NCI-H1092 (cell line): ENCODE measurements at regions not wholly inside any gene's neighbourhood (a gene's known extent, or its start where the extent isn't known, plus 50 kb on each side); places are given as distances from the start of the nearest gene placed in this dataset.
"Not testable (repeated sequence)": the region's sequence is repeated elsewhere in the genome, so short reads cannot be mapped to it uniquely, and the experiment has no call there.

ENCODE experiments used
- DNase-seq: peaks from one replicate; lab custom pipeline; 2025; lab: John Stamatoyannopoulos, UW

- DNase-seq, result not testable (repeated sequence)
Observed at GRCh38 chr14:89660625-89661233, 243.7 kb upstream of the FOXN3 start.

GRCh38 chr14:89660166-89660565, 243.1 kb upstream of the FOXN3 start:
- DNase-seq, result no peak

DNA sequence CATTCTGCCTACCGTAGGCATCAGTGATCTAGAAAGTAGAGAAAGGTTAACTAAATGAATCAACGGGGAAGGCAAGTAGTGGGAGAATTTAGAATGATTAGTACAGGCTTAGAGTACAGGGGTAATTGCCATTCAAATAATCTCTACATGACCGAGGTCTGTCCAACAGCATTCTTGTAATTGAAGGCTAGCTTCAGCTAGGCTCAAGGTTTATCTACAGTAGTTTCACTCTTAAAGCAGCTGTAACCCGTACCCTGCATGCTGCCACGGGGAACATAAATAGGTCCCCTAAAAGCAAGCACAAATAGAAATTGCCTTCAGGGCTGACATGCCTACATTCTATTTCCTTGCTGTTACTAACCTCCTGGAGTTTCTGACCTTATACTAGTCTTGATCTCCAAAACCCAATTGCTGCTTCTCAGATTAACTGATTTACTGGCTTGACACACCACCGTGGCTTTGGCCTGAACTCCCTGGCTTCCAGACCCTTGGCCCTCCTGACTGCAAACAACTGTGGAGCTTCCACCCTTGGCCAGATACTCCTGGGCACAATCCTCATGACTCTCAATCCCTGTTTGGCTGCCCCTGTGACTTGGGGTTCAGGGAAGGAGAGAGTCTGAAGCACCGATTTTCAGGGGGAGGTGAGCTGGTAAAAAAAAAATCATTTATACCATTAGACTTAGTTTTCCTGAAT, 242.1 kb upstream of the FOXN3 start:
- no peak for DNase-seq

DNA sequence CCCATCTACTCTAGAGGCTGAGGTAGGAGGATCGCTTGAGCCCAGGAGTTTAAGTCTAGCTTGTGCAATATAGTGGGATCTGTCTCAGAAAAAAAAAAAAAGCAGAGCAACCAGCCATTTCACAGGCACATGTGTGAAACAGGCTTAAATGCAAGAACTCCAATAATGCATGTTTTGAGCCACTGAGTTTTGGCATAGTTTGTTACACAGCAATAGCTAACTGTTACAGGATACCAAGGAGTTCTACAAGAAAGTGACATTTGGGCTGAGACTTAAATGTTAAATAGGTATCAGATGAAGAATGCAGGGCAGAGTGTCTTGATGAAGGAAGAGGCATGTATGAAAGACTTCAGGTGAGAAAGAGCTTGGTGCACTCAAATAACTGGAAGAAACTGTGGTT, 240.0 kb upstream of the FOXN3 start:
- no peak for DNase-seq

GRCh38 chr14:89654998-89655397, 238.0 kb upstream of the FOXN3 start:
- peak; percentile 17 for DNase-seq

DNA sequence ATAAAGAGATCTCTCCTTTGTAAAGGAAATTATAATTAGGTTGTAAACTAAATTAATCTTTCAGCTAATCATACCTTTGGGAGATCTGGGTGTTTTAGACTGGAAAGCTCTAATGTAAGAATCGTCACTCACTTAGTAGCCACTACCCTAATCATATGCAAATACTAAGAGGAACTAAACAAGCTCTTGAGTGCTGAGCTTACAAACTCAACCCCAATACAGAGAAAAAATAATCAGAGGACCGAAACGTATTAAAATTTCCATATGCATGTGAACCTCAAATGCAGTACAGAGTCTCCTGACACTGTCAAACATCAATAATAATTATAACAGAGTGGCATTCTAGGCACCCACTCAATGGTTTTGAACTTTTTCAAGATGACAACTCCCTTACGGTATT, 235.3 kb upstream of the FOXN3 start:
- DNase-seq, result no peak

DNA sequence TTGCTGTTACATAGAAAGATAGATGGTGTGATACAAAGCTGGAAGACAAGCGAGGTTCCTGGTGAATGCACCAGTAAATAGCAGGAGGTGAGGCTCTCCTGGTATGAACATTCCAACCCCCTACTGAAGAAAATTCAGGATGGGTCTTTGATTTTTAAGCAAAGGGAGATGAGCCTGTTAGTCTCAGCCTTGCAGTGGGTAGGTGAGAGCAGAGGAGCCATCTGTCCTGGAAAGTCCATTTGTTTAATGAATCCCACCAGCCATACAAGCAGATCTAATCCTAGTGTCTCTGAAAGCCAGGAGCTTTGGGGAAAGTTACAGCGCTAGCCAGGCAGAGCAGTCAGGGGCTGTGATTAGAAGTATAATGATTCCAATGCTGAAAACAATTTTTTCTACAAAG, 234.8 kb upstream of the FOXN3 start:
- DNase-seq, result no peak

DNA sequence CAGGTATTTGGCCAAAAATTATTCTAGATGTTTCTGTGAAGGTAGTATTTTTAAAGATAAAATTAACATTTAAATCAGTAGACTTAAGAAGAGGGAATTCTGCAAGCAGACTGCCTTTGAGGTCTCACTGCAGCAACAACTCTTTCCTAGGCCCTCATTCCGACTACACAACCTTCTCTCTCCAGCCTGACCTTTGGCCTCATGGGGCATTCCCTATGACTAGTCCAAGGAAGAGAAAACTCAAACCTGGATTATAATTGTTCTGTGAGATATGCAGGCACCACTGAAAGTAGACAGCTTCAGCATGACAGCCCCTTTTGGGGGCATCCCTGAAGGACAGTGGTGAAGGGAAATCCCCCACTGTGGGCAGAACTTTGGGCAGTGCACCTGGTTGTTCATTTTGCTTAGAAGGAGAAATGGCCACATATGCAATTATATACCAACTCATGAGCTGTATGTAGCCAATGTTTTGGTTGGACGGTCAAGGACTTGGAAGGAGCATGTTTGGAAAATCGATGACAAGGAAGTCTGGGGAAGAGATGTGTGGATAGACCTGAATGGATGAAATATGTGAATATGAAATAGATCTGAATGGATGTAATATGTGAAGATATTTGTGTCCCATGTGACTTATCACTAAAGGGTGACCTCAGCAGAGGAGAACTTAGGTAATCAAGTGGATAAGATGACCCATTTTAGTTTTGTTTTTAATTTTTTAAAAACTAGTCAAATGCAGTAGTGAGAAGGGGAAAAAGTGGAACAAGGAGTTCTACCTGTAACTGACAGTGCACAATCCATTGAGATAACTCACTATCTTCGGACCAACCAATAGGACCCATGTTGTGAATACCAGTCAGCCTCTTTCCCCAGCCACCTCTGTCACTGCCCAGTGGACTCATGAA, 233.3 kb upstream of the FOXN3 start:
- no peak for DNase-seq

DNA sequence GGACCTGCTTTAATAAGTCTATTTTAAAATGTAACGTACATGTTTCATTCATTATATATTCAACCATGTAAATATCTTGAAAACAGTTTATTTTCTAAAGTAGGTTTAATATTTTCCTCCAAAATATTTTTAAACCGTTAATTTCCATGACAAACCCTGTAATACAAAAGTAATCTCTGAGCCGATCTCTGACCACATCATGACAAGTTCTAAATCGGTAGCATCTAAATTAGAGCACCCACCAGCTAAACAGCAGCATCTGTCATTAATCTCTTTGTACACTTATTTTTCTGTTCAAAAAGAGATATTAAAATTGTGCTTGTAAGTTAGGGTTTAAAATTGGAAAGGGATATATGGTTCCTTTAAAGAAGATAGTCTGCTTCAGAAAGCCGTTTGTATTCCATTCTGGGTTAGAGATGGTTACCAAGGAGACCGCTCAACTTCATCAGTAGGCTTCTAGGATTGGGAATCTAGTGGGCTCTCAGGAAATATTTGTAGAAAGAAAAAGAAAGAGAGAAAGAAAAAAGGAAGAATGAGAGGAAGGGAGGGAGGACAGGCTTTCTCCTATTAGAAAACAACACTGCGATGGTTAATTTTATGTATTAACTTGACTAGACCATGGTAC, 232.5 kb upstream of the FOXN3 start:
- no peak for DNase-seq

DNA sequence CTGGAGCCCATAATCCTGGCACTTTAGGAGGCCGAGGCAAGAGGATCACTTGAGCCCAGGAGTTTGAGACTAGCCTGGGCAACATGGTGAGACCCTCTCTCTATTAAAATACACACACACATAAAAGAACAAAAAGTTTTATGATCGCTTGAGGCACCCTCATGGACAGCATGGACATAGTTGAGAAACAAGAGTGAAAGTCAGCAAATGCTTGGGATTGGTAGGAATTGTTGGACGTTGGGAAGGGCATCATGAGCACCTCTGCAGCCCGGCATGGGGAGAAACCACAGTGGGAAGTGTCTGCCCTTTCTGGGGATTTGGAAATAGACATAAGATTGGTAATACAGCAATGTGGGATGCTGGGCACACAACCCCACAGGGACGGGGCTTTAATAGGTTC, 231.9 kb upstream of the FOXN3 start:
- no peak for DNase-seq

GRCh38 chr14:89648510-89648909, 231.5 kb upstream of the FOXN3 start:
- no peak for DNase-seq

DNA sequence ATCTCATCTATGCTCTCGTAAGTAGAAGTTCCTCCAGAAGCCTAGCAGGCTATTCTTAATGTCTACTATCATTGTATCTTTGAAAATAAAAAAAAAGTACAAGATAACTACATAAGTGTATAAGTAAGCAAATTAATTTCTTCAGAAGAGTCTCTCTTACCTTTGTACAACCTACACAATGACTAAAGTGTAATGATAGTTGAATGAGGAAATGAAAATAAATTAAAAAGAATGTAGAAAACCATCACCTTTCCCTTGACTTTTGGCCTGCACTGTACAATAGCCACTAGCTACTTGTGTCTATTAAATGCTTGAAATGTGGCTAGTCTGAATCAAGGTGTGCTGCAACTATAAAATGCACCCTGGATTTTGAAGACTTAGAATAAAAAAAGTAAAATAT, 229.9 kb upstream of the FOXN3 start:
- no peak for DNase-seq

DNA sequence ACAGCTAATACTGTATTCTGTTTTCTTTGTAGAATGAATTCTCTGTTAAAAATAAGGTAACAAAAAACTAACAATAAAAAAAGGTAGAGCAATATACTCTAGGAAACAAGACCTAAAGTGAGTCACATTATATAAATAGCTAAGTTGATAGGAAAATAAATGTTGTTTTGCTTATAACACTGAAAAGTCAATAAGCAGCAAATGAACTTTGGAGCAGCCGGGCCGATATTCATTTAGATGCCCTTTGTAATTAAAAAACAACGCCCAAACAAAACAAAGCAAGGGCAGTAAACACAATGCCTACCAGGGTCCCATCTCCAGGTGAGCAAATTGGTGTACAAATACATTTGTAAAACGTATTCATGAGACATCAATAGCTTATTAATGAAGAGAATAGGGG, 227.6 kb upstream of the FOXN3 start:
- DNase-seq, result no peak

DNA sequence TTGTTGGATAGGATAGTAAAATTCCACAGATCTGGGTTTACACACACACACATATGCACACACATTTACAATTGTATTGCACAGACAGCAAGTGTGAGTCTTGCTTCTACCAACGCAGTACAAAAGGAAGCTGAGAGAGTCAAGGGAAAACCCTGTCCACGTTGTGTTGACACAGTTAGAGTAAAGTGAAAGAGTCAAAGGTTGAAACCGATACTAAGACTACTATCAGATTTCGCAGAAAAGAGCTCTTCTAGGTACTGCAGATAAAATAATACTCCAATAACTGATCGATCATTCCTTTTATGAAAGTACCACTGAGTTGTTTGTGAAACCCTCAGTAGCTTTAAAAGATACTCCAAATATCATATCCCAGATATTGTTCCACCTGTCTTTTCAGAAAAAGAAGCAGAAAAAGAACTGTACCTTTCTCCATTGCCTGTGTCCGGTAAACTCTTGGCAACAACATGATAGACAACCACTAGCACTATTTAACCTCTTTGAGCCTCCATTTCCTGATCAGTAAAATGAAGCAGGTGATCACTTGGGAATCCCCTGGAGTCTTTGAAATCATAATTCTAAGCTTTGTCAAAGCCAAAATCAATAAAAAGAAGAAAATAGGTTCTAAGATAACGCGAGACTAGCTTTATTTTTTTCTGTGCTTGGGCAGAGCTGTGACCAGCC, 224.6 kb upstream of the FOXN3 start:
- DNase-seq, result no peak

GRCh38 chr14:89640141-89640540, 223.1 kb upstream of the FOXN3 start:
- DNase-seq, result no peak

DNA sequence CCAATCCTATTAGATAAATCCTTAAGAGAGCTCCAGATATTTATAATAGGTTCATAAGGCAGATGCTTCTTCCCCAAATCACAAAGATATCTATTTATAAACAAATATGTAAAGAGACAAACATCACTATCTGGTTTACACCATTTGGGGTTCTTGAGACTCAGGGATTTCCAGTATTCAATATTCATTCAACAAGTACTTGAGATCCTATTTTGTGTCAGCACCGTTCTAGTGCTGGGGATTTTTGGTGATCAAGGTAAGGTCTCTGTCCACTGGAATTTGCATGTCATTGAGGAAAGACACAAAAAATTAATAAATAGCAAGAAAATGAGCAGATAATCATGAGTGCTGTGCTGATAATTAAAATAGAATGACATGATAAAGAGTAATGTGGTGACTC, 222.7 kb upstream of the FOXN3 start:
- DNase-seq, result no peak

- no peak for DNase-seq
Observed at GRCh38 chr14:89638891-89639290, 221.9 kb upstream of the FOXN3 start.

- DNase-seq, result no peak
Observed at GRCh38 chr14:89637581-89637980, 220.5 kb upstream of the FOXN3 start.

GRCh38 chr14:89635615-89636014, 218.6 kb upstream of the FOXN3 start:
- no peak for DNase-seq

GRCh38 chr14:89634037-89634436, 217.0 kb upstream of the FOXN3 start:
- no peak for DNase-seq

DNA sequence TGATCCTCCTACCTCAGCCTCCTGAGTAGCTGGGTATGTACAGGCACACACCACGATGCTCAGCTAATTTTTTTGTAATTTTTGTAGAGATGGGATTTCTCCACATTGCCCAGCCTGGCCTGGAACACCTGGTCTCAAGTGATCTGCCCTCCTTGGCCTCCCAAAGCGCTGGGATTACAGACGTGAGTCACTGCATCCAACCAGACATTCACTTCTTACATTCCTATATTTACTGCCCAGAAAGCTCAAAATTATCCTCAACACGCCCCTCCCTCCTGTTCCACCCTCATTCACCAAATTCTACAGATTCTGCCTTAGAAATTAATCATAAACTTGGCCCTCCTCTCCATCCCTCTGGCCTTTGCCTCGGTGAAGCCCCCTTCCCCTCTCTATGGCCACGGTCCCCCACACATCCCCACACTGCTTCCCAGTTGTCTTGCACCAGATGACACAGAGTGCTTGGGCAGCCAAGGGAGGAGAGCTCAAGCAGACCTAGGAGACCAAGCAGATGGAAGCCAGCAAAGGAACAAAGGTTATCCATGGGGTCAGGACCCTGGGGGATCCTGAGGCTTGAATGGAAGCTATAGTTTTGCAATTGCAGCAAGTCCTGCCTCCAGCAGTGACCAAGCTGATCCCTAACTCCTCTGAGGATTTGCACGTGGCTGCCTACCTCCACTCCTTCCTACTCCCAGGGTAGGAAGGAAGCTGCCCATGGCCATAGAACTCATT, 213.2 kb upstream of the FOXN3 start:
- DNase-seq, result no peak
